ENCODE measurements at regions not wholly inside any gene's neighbourhood (a gene's known extent, or its start where the extent isn't known, plus 50 kb on each side); places are given as distances from the start of the nearest gene placed in this dataset.

DNA sequence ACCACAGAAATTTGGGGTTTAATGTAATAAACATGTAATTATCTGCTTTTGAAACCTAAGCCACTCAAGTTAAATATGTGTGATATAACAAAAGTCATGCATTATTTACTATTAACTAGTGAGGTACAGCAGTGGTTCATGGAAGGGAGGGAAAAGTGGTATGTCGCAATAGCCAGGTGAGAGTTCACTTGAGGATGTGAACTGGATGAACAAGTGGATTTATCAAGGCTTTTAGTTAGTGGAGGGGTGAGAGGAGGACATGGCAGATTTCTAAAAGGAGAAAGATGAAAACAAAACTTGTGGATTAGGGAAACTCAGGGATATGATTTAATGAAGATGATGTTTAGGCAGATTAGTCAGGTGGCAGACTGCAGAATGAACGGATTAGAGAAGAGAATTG lies 141.3 kb upstream of the NFIB start:
- Histone ChIP-seq H3K4me3 (no peak overlapping the region), H3K27me3 (replicated peaks; ENCODE audit: insufficient read depth) (no peaks in the 10 kb centered on the region), H3K9me3 (no peaks in the 10 kb centered on the region), H3K27ac (no peak overlapping the region), H3K36me3 (no peaks in the 10 kb centered on the region), H3K4me1 (replicated peaks) (no peaks in the 10 kb centered on the region)
- WGBS = 86% methylated on average over 2 of the region's 2 CpGs
- no peak for TF ChIP-seq POLR2AphosphoS5 (IDR thresholded peaks at IDR 0.05)
- no peak for TF ChIP-seq CTCF (IDR thresholded peaks at IDR 0.05)
- TF ChIP-seq POLR2A (IDR thresholded peaks at IDR 0.05) = no peak
- intact Hi-C loops (cut with DNase I) = no loop called here
- no peak for DNase-seq (ENCODE audit: low spot score)

DNA sequence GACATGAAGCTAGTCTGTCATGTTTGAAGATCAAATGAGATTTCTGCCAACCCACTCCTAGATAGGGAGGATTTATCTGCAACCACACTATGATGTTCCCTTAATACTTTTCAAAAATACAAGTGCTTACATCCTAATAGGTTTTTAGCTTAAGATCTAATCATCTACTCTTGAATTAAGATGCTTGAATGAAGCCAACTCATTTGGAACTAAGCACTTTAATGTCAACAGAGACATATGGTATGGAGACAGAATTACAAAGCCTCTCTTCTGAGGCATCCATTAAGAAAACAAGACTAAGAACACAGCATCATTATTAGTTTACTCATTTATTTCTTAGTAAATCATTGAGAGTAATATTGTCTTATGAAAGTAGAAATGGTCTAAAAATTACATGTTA lies 139.3 kb upstream of the NFIB start:
- Histone ChIP-seq H3K36me3 (no peaks in the 10 kb centered on the region), H3K27me3 (replicated peaks; ENCODE audit: insufficient read depth) (no peaks in the 10 kb centered on the region), H3K27ac (no peak overlapping the region), H3K4me1 (replicated peaks) (no peaks in the 10 kb centered on the region), H3K9me3 (no peaks in the 10 kb centered on the region), H3K4me3 (no peak overlapping the region)
- no peak for DNase-seq (ENCODE audit: low spot score)
- intact Hi-C loops (cut with DNase I) = no loop called here
- TF ChIP-seq POLR2AphosphoS5 (IDR thresholded peaks at IDR 0.05) = no peak
- TF ChIP-seq POLR2A (IDR thresholded peaks at IDR 0.05) = no peak
- TF ChIP-seq CTCF (IDR thresholded peaks at IDR 0.05) = no peak

DNA sequence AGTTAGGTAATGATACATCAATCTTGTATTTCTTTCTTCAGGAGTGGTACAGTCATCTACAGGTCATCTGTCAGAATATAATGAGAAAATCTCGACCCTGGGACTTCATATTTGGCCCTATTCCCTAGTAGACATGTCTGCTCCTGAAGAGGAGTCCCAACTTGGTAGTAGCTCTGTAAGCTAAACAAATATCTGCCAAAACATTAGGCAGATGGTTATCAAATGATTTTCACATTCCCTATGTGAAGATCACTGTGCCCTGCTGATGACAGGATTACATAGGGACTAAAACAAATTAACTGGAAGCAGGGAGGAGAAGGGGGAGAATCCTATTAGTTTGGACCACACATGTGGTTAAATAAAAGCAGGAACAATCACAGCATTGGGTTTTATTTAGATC lies 138.6 kb upstream of the NFIB start:
- Histone ChIP-seq H3K36me3 (no peaks in the 10 kb centered on the region), H3K27ac (no peak overlapping the region), H3K4me3 (no peak overlapping the region), H3K4me1 (replicated peaks) (no peaks in the 10 kb centered on the region), H3K27me3 (replicated peaks; ENCODE audit: insufficient read depth) (no peaks in the 10 kb centered on the region), H3K9me3 (no peaks in the 10 kb centered on the region)
- WGBS = 12% methylated on average over 1 of the region's 1 CpG
- TF ChIP-seq POLR2A (IDR thresholded peaks at IDR 0.05) (no peak), CTCF (IDR thresholded peaks at IDR 0.05) (no peak), POLR2AphosphoS5 (IDR thresholded peaks at IDR 0.05) (no peak)
- intact Hi-C loops (cut with DNase I) = no loop called here
- DNase-seq (ENCODE audit: low spot score) = no peak

- intact Hi-C loops (cut with DNase I) = no loop called here
- Histone ChIP-seq H3K4me3 (no peak overlapping the region), H3K27ac (no peak overlapping the region), H3K9me3 (no peaks in the 10 kb centered on the region), H3K36me3 (no peaks in the 10 kb centered on the region), H3K4me1 (replicated peaks) (no peaks in the 10 kb centered on the region), H3K27me3 (replicated peaks; ENCODE audit: insufficient read depth) (no peaks in the 10 kb centered on the region)
- no peak for TF ChIP-seq CTCF (IDR thresholded peaks at IDR 0.05)
- TF ChIP-seq POLR2A (IDR thresholded peaks at IDR 0.05) = no peak
- TF ChIP-seq POLR2AphosphoS5 (IDR thresholded peaks at IDR 0.05) = no peak
- DNase-seq (ENCODE audit: low spot score) = no peak
- WGBS = 53% methylated on average over 4 of the region's 4 CpGs
These were observed 138.0 kb upstream of the NFIB start for GRCh38 chr9:14451949-14452348.

DNA sequence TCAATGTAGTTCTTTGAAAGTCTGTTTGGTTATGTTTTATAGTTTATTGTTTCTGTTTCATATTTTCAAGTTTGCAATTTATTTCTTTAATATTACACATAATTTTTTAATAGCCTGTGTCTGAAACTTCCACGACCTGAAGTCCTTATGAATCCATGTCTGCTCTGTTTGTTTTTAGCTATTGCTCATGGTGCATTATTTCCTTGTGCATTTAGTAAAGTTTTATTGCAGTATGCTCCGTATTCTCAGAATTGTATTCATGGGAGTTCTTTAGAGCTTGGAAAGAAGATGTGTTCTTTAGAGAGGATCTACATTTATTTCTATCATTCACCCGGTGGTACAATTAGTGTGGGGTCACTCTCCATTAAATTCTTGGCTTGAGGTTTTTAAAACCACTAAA lies 133.2 kb upstream of the NFIB start:
- Histone ChIP-seq H3K27ac (no peak overlapping the region), H3K36me3 (no peaks in the 10 kb centered on the region), H3K9me3 (no peaks in the 10 kb centered on the region), H3K4me3 (no peak overlapping the region), H3K27me3 (replicated peaks; ENCODE audit: insufficient read depth) (no peaks in the 10 kb centered on the region), H3K4me1 (replicated peaks) (no peaks in the 10 kb centered on the region)
- no peak for DNase-seq (ENCODE audit: low spot score)
- WGBS = 87% methylated on average over 3 of the region's 3 CpGs
- no peak for TF ChIP-seq POLR2A (IDR thresholded peaks at IDR 0.05)
- no peak for TF ChIP-seq POLR2AphosphoS5 (IDR thresholded peaks at IDR 0.05)
- no peak for TF ChIP-seq CTCF (IDR thresholded peaks at IDR 0.05)
- intact Hi-C loops (cut with DNase I) = no loop called here
